ENCODE measurements at regions not wholly inside any gene's neighbourhood (a gene's known extent, or its start where the extent isn't known, plus 50 kb on each side); places are given as distances from the start of the nearest gene placed in this dataset.

DNA sequence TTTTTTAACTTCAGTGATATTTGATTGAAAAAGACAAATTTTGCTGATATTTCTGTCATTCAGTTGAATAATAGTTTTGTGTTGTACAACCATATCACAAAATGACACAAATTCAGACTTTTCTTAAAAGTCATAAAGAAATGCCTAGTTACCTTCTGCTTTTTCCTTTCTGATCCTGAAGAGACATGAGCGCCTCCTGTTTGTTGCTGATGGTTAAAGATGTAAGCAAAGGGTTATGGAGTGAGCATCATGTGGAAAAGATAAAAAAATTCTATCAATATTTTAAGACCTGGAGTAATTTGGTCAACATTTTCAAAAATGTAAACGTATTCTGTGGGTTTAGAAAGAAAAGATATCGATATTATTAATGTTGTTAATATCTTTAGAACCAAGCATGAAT is 669.9 kb upstream of the NR3C2 start:
- DNase-seq (ENCODE audit: low spot score in 2 of 2, unreplicated experiment in 2 of 2): no peak
- H3K27ac Mint-ChIP-seq: no peak overlapping the region
- no peaks in the 10 kb centered on the region for H3K27me3 Mint-ChIP-seq (ENCODE audit: low read depth)
- no peak overlapping the region for H3K4me3 Mint-ChIP-seq
- H3K4me1 Mint-ChIP-seq: peaks cover 5% of the 10 kb centered on the region
- peaks cover 4% of the 10 kb centered on the region for H3K9me3 Mint-ChIP-seq
- H3K36me3 Mint-ChIP-seq: no peaks in the 10 kb centered on the region
- TF ChIP-seq, protein P1, sequence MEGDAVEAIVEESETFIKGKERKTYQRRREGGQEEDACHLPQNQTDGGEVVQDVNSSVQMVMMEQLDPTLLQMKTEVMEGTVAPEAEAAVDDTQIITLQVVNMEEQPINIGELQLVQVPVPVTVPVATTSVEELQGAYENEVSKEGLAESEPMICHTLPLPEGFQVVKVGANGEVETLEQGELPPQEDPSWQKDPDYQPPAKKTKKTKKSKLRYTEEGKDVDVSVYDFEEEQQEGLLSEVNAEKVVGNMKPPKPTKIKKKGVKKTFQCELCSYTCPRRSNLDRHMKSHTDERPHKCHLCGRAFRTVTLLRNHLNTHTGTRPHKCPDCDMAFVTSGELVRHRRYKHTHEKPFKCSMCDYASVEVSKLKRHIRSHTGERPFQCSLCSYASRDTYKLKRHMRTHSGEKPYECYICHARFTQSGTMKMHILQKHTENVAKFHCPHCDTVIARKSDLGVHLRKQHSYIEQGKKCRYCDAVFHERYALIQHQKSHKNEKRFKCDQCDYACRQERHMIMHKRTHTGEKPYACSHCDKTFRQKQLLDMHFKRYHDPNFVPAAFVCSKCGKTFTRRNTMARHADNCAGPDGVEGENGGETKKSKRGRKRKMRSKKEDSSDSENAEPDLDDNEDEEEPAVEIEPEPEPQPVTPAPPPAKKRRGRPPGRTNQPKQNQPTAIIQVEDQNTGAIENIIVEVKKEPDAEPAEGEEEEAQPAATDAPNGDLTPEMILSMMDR (IDR thresholded peaks at IDR 0.05; ENCODE audit: unreplicated experiment): no peak

DNA sequence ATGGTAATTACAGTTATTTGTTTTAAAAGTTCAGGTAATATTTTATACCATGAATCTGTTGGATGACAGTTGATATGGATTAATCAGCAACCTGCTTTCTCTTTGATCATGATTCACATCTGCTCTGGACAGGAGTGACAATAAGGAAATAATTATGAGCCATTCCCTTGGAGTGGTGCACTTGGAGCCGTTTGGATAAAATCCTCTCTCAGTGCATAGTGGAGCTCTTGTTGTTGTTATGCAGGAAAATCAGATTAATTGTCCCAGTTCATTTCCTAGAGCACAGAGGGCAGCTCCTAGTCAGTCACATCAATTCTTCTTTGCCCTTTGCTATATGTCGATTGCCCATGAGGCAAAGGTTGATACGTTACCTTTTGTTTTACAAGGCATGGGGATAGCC is 668.3 kb upstream of the NR3C2 start:
- no peak overlapping the region for H3K27ac Mint-ChIP-seq
- no peak for DNase-seq (ENCODE audit: low spot score in 2 of 2, unreplicated experiment in 2 of 2)

DNA sequence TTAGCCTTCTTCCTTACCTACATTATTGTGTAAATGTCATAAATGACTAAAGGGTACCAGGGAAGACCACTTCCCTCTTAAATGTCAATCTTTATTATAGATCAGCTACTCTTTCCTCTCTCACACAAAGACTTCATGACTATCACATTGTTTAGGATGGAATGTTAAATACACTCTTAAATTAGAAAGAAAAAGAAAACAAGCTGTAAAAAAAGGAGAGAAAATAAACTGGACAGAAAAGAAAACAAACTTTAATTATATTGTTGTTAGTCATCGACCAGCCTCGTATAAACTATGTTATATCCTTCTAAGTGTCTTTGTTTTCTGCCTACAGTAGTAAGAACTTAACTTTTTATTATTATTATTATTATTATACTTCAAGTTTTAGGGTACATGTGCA is 666.4 kb upstream of the NR3C2 start:
- TF ChIP-seq, protein P1 (IDR thresholded peaks at IDR 0.05; ENCODE audit: unreplicated experiment): no peak
- Mint-ChIP-seq H3K9me3 (peaks cover 4% of the 10 kb centered on the region), H3K4me3 (no peak overlapping the region), H3K4me1 (peaks cover 9% of the 10 kb centered on the region), H3K36me3 (no peaks in the 10 kb centered on the region), H3K27me3 (ENCODE audit: low read depth) (no peaks in the 10 kb centered on the region), H3K27ac (no peak overlapping the region)
- no peak for DNase-seq (ENCODE audit: low spot score in 2 of 2, unreplicated experiment in 2 of 2)

More for the DNA sequence above, 668.3 kb upstream of the NR3C2 start:
- H3K27me3 Mint-ChIP-seq (ENCODE audit: low read depth): no peaks in the 10 kb centered on the region
- peaks cover 4% of the 10 kb centered on the region for H3K9me3 Mint-ChIP-seq
- peaks cover 5% of the 10 kb centered on the region for H3K4me1 Mint-ChIP-seq
- H3K36me3 Mint-ChIP-seq: no peaks in the 10 kb centered on the region
- TF ChIP-seq, protein P1 (IDR thresholded peaks at IDR 0.05; ENCODE audit: unreplicated experiment): no peak
- no peak overlapping the region for H3K4me3 Mint-ChIP-seq

DNA sequence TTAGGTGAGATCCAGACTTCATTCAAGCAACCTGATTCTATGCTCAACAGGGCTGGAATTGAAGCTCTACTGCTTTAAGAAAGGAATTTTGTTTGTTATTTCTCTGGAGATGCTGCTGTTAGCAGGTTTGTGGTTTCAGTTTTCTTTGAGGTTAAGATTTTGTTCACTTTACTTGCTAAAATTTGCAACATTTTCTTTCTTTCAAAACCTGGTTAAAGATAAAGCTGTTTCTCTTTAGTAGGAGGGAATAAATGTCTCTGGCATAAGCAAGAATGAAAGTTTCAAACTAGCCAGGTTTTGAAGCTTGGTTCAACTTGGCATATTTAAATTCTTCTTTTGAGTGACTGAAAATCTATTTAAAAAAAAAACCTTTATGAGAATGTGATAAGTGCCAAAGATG is 660.6 kb upstream of the NR3C2 start:
- H3K4me3 Mint-ChIP-seq: no peak overlapping the region
- H3K27me3 Mint-ChIP-seq (ENCODE audit: low read depth): no peaks in the 10 kb centered on the region
- peaks cover 5% of the 10 kb centered on the region for H3K36me3 Mint-ChIP-seq
- peaks cover 4% of the 10 kb centered on the region for H3K4me1 Mint-ChIP-seq
- H3K27ac Mint-ChIP-seq: no peak overlapping the region
- peaks cover 20% of the 10 kb centered on the region for H3K9me3 Mint-ChIP-seq
- DNase-seq (ENCODE audit: low spot score in 2 of 2, unreplicated experiment in 2 of 2): no peak
- TF ChIP-seq, protein P1 (IDR thresholded peaks at IDR 0.05; ENCODE audit: unreplicated experiment): no peak

DNA sequence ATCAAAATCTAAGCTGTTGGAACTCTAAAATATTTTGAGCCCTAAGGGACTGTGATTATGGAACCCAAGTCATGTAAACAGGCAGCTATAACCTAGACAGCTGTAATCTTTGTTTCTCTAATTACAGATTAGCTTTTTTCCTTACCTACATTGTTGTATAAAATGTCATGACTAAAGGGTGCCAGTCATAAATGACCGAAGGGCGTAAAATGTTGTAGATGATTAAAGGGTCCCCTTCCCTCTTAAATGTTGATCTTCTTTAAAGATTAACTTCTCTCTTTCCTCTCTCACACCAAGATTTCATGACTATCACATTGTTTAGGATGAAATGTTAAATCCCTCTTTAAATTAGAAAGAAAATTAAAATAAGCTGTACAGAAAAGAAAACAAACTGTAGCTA is 659.4 kb upstream of the NR3C2 start:
- DNase-seq (ENCODE audit: low spot score in 2 of 2, unreplicated experiment in 2 of 2): no peak
- Mint-ChIP-seq H3K36me3 (peaks cover 5% of the 10 kb centered on the region), H3K27ac (no peak overlapping the region), H3K4me3 (no peak overlapping the region), H3K27me3 (ENCODE audit: low read depth) (no peaks in the 10 kb centered on the region), H3K9me3 (peaks cover 28% of the 10 kb centered on the region), H3K4me1 (peaks cover 4% of the 10 kb centered on the region)
- TF ChIP-seq, protein P1 (IDR thresholded peaks at IDR 0.05; ENCODE audit: unreplicated experiment): no peak

DNA sequence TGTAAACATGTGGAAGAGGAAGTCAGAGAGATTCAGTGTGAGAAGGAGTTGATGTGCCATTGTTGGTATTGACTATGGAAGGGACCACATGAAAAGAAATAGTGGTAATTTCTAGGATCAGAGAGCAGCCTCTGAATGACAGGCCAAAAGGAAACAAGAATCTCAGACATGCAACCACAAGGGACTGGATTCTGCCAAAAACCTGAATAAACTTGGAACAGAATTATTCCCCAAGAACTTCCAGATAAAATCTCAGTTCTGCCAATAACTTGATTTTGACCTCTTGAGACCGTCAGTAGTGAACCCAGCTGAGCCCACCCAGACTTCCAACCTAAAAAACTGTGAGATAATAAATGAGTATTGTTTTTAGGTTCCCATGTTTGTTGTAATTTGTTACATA is 653.6 kb upstream of the NR3C2 start:
- Mint-ChIP-seq H3K4me3 (no peak overlapping the region), H3K4me1 (no peaks in the 10 kb centered on the region), H3K9me3 (peaks cover 51% of the 10 kb centered on the region), H3K27me3 (ENCODE audit: low read depth) (no peaks in the 10 kb centered on the region), H3K27ac (no peak overlapping the region), H3K36me3 (peaks cover 12% of the 10 kb centered on the region)
- TF ChIP-seq, protein P1 (IDR thresholded peaks at IDR 0.05; ENCODE audit: unreplicated experiment): no peak
- DNase-seq (ENCODE audit: low spot score in 2 of 2, unreplicated experiment in 2 of 2): no peak

All from mesothelial cell of epicardium (in vitro differentiated cells).